CD8-positive, alpha-beta memory T cell (primary cell): ENCODE measurements at regions not wholly inside any gene's neighbourhood (a gene's known extent, or its start where the extent isn't known, plus 50 kb on each side); places are given as distances from the start of the nearest gene placed in this dataset.

Experiments
- CTCF ChIA-PET: fragments of 350-600 bp; sonication (Branson Sonifier 250); formaldehyde crosslinking; loops from one replicate; lab custom pipeline; 2021; ENCODE audit warnings: antibody characterized with exemption; lab: Charles Lee
- POLR2A ChIA-PET: fragments of 350-600 bp; sonication (Branson Sonifier 250); formaldehyde crosslinking; loops from one replicate; lab custom pipeline; 2021; ENCODE audit warnings: antibody characterized with exemption; lab: Charles Lee
- DNase-seq, 5 donors: peaks; one replicate each; pipeline versions ENCODE4 v3.0.0 to v3.0.0-alpha.2; 2020 to 2022; ENCODE audit warnings: mixed read lengths in 1 of 5
- H3K27ac ChIP-seq: one replicate; pipeline ENCODE4 v1.7.0; 2013; ENCODE audit warnings: low read depth, mild to moderate bottlenecking, low read length, moderate library complexity
- H3K27me3 ChIP-seq: 2 replicates; pipeline ENCODE4 v1.7.0; 2013; ENCODE audit warnings: low read length, mild to moderate bottlenecking; ENCODE audit not compliant: insufficient read depth, poor library complexity, severe bottlenecking
- H3K36me3 ChIP-seq: 2 replicates; pipeline ENCODE4 v1.7.0; 2013; ENCODE audit warnings: mild to moderate bottlenecking, low read length, moderate library complexity; ENCODE audit not compliant: insufficient read depth
- H3K4me1 ChIP-seq: 2 replicates; pipeline ENCODE4 v1.7.0; 2013; ENCODE audit warnings: mild to moderate bottlenecking, low read length, moderate library complexity; ENCODE audit not compliant: insufficient read depth
- H3K4me3 ChIP-seq: 2 replicates; pipeline ENCODE4 v1.7.0; 2013; ENCODE audit warnings: mild to moderate bottlenecking, low read length
- H3K9me3 ChIP-seq: 2 replicates; pipeline ENCODE4 v1.7.0; 2013; ENCODE audit warnings: mild to moderate bottlenecking, low read length
- H3K27ac Mint-ChIP-seq, 8 donors: one replicate each; pipeline ENCODE4 v1.8.0; 2020 to 2021; ENCODE audit warnings: mixed read lengths in 8 of 8, mild to moderate bottlenecking in 6 of 8, inconsistent platforms in 3 of 8, moderate library complexity in 3 of 8
- H3K27me3 Mint-ChIP-seq, 2 donors: one replicate each; pipeline ENCODE4 v1.8.0; 2020 to 2021; ENCODE audit warnings: mixed read lengths in 2 of 2, mild to moderate bottlenecking in 1 of 2, moderate library complexity in 1 of 2
- H3K36me3 Mint-ChIP-seq, 3 donors: one replicate each; pipeline ENCODE4 v1.8.0; 2020 to 2021; ENCODE audit warnings: mixed read lengths in 3 of 3, inconsistent platforms in 1 of 3, mild to moderate bottlenecking in 1 of 3
- H3K4me1 Mint-ChIP-seq, 3 donors: one replicate each; pipeline ENCODE4 v1.8.0; 2020 to 2021; ENCODE audit warnings: mixed read lengths in 3 of 3, inconsistent platforms in 1 of 3, mild to moderate bottlenecking in 1 of 3
- H3K4me3 Mint-ChIP-seq, 7 donors: one replicate each; pipeline ENCODE4 v1.8.0; 2020 to 2021; ENCODE audit warnings: mixed read lengths in 7 of 7, mild to moderate bottlenecking in 6 of 7, moderate library complexity in 4 of 7, inconsistent platforms in 2 of 7
- H3K9me3 Mint-ChIP-seq, 5 donors: one replicate each; pipeline ENCODE4 v1.8.0; 2020 to 2022; ENCODE audit warnings: mixed read lengths in 5 of 5, mild to moderate bottlenecking in 3 of 5, moderate library complexity in 2 of 5, inconsistent platforms in 1 of 5

DNA sequence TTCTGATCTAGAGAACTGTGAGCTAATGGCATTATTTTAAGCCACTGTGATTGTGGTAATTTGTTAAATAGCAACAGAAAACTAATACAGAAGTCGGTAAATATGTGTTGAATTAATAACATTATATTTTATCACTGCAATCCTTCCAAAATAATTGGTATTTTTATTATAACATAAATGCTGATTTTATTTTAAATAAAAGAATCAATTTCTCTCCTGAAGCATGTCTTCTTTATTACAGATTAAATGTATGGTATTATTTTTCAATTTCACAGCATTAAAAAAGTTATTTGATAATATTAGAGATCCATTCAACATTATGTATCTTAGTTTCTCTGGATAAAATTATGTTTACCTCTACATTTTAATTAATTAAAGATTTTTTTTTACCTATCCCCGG, 165.5 kb upstream of the EDIL3 start:
- H3K9me3 ChIP-seq = no peaks in the 10 kb centered on the region
- H3K4me1 Mint-ChIP-seq = no peaks in the 10 kb centered on the region
- no peak for DNase-seq
- H3K27ac Mint-ChIP-seq = no peak overlapping the region
- peaks cover 0 to 15% (median 5%) of the 10 kb centered on the region in 5 donors for H3K9me3 Mint-ChIP-seq
- H3K4me1 ChIP-seq = no peaks in the 10 kb centered on the region
- no peak overlapping the region for H3K4me3 Mint-ChIP-seq
- ChIA-PET POLR2A (no interaction called here), CTCF (no interaction called here)
- H3K36me3 Mint-ChIP-seq = no peaks in the 10 kb centered on the region
- no peak overlapping the region for H3K27ac ChIP-seq
- no peaks in the 10 kb centered on the region for H3K36me3 ChIP-seq
- no peaks in the 10 kb centered on the region for H3K27me3 ChIP-seq
- H3K27me3 Mint-ChIP-seq = no peaks in the 10 kb centered on the region
- H3K4me3 ChIP-seq = no peak overlapping the region

- no peaks in the 10 kb centered on the region for H3K27me3 Mint-ChIP-seq
- H3K4me1 Mint-ChIP-seq = no peaks in the 10 kb centered on the region
- Histone ChIP-seq H3K27me3 (no peaks in the 10 kb centered on the region), H3K27ac (no peak overlapping the region), H3K36me3 (no peaks in the 10 kb centered on the region), H3K9me3 (no peaks in the 10 kb centered on the region), H3K4me1 (no peaks in the 10 kb centered on the region), H3K4me3 (no peak overlapping the region)
- peaks cover under 1 to 10% (median 5%) of the 10 kb centered on the region in 5 donors for H3K9me3 Mint-ChIP-seq
- no peak for DNase-seq
- no peaks in the 10 kb centered on the region for H3K36me3 Mint-ChIP-seq
- H3K4me3 Mint-ChIP-seq = no peak overlapping the region
- ChIA-PET CTCF (no interaction called here), POLR2A (no interaction called here)
- no peak overlapping the region for H3K27ac Mint-ChIP-seq
Observed at GRCh38 chr5:84549054-84549453, 164.4 kb upstream of the EDIL3 start.

DNA sequence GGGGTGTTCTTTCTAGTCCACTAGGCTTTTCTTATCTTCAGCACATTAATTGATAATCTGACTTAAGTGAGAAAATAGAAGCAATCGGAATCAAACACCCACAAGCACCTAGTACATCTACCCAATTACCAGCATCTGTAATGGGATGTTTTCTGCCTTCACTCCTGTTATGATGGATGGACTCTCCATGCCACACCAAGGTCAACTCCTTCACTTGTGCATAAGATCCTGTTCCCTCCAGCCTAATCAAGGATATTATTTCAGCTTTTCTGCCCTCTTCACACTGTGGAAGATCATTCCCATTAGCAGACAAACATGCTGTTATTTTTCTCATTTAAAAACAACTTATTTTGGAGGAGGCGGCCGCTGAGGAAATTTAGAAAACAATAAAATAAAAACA, 162.0 kb upstream of the EDIL3 start:
- Histone ChIP-seq H3K9me3 (no peaks in the 10 kb centered on the region), H3K27ac (no peak overlapping the region), H3K4me1 (no peaks in the 10 kb centered on the region), H3K27me3 (no peaks in the 10 kb centered on the region), H3K4me3 (no peak overlapping the region), H3K36me3 (no peaks in the 10 kb centered on the region)
- ChIA-PET POLR2A (no interaction called here), CTCF (no interaction called here)
- DNase-seq = no peak
- no peaks in the 10 kb centered on the region for H3K27me3 Mint-ChIP-seq
- H3K36me3 Mint-ChIP-seq = no peaks in the 10 kb centered on the region
- no peak overlapping the region for H3K27ac Mint-ChIP-seq
- peaks cover 3 to 24% (median 8%) of the 10 kb centered on the region in 5 donors for H3K9me3 Mint-ChIP-seq
- no peak overlapping the region for H3K4me3 Mint-ChIP-seq
- H3K4me1 Mint-ChIP-seq = no peaks in the 10 kb centered on the region

GRCh38 chr5:84536797-84537196, 152.1 kb upstream of the EDIL3 start:
- Mint-ChIP-seq H3K27me3 (no peaks in the 10 kb centered on the region), H3K27ac (no peak overlapping the region), H3K4me1 (no peaks in the 10 kb centered on the region), H3K36me3 (no peaks in the 10 kb centered on the region), H3K9me3 (peaks cover 2 to 20% (median 5%) of the 10 kb centered on the region in 5 donors), H3K4me3 (no peak overlapping the region)
- no peak for DNase-seq
- H3K36me3 ChIP-seq = no peaks in the 10 kb centered on the region
- H3K27ac ChIP-seq = no peak overlapping the region
- H3K9me3 ChIP-seq = no peaks in the 10 kb centered on the region
- H3K27me3 ChIP-seq = no peaks in the 10 kb centered on the region
- H3K4me1 ChIP-seq = no peaks in the 10 kb centered on the region
- ChIA-PET CTCF (no interaction called here), POLR2A (no interaction called here)
- no peak overlapping the region for H3K4me3 ChIP-seq

DNA sequence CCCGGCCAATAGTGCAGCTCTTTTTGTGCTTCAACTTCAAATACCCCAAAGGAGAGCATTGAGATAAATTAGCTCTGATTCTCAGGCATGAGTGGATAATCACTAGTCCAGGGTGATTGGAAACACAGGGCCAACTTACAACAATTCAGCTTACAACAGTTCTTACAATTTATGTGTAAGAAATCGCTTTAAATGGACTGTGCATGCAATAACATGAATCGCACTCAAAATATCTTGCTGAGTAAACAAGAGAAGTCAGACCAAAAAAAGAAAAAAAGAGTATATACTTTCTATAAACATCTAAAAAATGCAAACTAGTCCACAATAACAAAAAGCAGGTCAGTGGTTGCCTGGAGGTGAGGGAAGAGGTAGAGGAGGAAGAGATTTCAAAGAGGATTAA, 150.6 kb upstream of the EDIL3 start:
- H3K4me1 Mint-ChIP-seq = no peaks in the 10 kb centered on the region
- CTCF ChIA-PET = no interaction called here

GRCh38 chr5:84524491-84524890, 139.8 kb upstream of the EDIL3 start:
- Histone ChIP-seq H3K36me3 (no peaks in the 10 kb centered on the region), H3K27ac (no peak overlapping the region), H3K27me3 (no peaks in the 10 kb centered on the region), H3K4me1 (no peaks in the 10 kb centered on the region), H3K9me3 (no peaks in the 10 kb centered on the region), H3K4me3 (no peak overlapping the region)
- no peaks in the 10 kb centered on the region for H3K4me1 Mint-ChIP-seq
- H3K36me3 Mint-ChIP-seq = no peaks in the 10 kb centered on the region
- H3K4me3 Mint-ChIP-seq = no peak overlapping the region
- H3K27me3 Mint-ChIP-seq = no peaks in the 10 kb centered on the region
- no peak for DNase-seq
- CTCF ChIA-PET = interaction anchor here (0.5 kb wide), 1 partner anchor 35 kb away, joined by 4 read pairs; no protein-coding TSS in a partner anchor
- POLR2A ChIA-PET = no interaction called here
- no peak overlapping the region for H3K27ac Mint-ChIP-seq
- H3K9me3 Mint-ChIP-seq = peaks cover 0 to 22% (median 3%) of the 10 kb centered on the region in 5 donors

More for the DNA sequence above, 150.6 kb upstream of the EDIL3 start:
- Histone ChIP-seq H3K4me3 (no peak overlapping the region), H3K36me3 (no peaks in the 10 kb centered on the region), H3K27ac (no peak overlapping the region), H3K27me3 (no peaks in the 10 kb centered on the region), H3K9me3 (no peaks in the 10 kb centered on the region), H3K4me1 (no peaks in the 10 kb centered on the region)
- Mint-ChIP-seq H3K36me3 (no peaks in the 10 kb centered on the region), H3K27me3 (no peaks in the 10 kb centered on the region), H3K27ac (no peak overlapping the region), H3K4me3 (no peak overlapping the region), H3K9me3 (peaks cover 0 to 11% (median 5%) of the 10 kb centered on the region in 5 donors)
- DNase-seq = no peak
- POLR2A ChIA-PET = no interaction called here

GRCh38 chr5:84518862-84519261, 134.2 kb upstream of the EDIL3 start:
- POLR2A ChIA-PET = no interaction called here
- DNase-seq = no peak
- H3K27me3 Mint-ChIP-seq = no peaks in the 10 kb centered on the region
- no peak overlapping the region for H3K27ac ChIP-seq
- H3K9me3 ChIP-seq = no peaks in the 10 kb centered on the region
- H3K4me3 Mint-ChIP-seq = no peak overlapping the region
- no peak overlapping the region for H3K4me3 ChIP-seq
- peaks cover 8 to 23% (median 14%) of the 10 kb centered on the region in 5 donors for H3K9me3 Mint-ChIP-seq
- no peak overlapping the region for H3K27ac Mint-ChIP-seq
- H3K36me3 Mint-ChIP-seq = no peaks in the 10 kb centered on the region
- H3K27me3 ChIP-seq = no peaks in the 10 kb centered on the region
- no peaks in the 10 kb centered on the region for H3K36me3 ChIP-seq
- no peaks in the 10 kb centered on the region for H3K4me1 Mint-ChIP-seq
- H3K4me1 ChIP-seq = no peaks in the 10 kb centered on the region
- CTCF ChIA-PET = no interaction called here

DNA sequence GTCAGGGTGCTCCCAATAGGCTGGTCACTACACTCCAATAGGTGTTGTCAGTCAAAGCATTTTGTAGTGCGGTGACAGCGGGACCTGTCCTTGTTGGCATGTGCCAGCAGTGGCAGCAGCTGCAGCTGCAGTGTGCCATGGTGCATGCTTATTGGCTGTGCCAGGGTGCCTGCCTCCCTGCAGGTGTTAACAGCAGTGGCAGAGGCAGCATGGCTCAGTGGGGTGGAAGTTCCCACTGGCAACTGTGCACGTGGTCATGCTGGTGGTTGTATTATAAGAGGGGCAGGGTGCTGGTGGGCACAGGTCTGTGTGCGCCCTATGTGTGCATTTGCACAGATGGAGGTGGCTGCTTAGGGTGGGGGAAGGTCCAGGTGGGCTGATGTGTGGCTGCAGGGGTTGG, 133.7 kb upstream of the EDIL3 start:
- peaks cover 8 to 23% (median 14%) of the 10 kb centered on the region in 5 donors for H3K9me3 Mint-ChIP-seq
- no peak overlapping the region for H3K4me3 ChIP-seq
- no peak overlapping the region for H3K27ac Mint-ChIP-seq
- H3K36me3 ChIP-seq = no peaks in the 10 kb centered on the region
- no peaks in the 10 kb centered on the region for H3K27me3 ChIP-seq
- H3K27ac ChIP-seq = no peak overlapping the region
- POLR2A ChIA-PET = no interaction called here
- no peaks in the 10 kb centered on the region for H3K4me1 ChIP-seq
- H3K27me3 Mint-ChIP-seq = no peaks in the 10 kb centered on the region
- H3K9me3 ChIP-seq = no peaks in the 10 kb centered on the region
- no peak for DNase-seq
- H3K36me3 Mint-ChIP-seq = no peaks in the 10 kb centered on the region
- CTCF ChIA-PET = no interaction called here
- H3K4me1 Mint-ChIP-seq = no peaks in the 10 kb centered on the region
- H3K4me3 Mint-ChIP-seq = no peak overlapping the region

GRCh38 chr5:84506625-84507024, 121.9 kb upstream of the EDIL3 start:
- Histone ChIP-seq H3K36me3 (no peaks in the 10 kb centered on the region), H3K27me3 (no peaks in the 10 kb centered on the region), H3K27ac (no peak overlapping the region), H3K4me3 (no peak overlapping the region), H3K4me1 (no peaks in the 10 kb centered on the region), H3K9me3 (no peaks in the 10 kb centered on the region)
- Mint-ChIP-seq H3K4me1 (no peaks in the 10 kb centered on the region), H3K27me3 (no peaks in the 10 kb centered on the region), H3K9me3 (peaks cover 0 to 12% (median 1%) of the 10 kb centered on the region in 5 donors), H3K27ac (no peak overlapping the region), H3K4me3 (no peak overlapping the region), H3K36me3 (no peaks in the 10 kb centered on the region)
- DNase-seq = no peak
- ChIA-PET CTCF (no interaction called here), POLR2A (no interaction called here)
